ENCODE measurements at regions not wholly inside any gene's neighbourhood (a gene's known extent, or its start where the extent isn't known, plus 50 kb on each side); places are given as distances from the start of the nearest gene placed in this dataset.

GRCh38 chr10:111208951-111209350 is 132.1 kb downstream of the ADRA2A start:
- no peak overlapping the region for H3K4me3 Mint-ChIP-seq
- H3K4me1 Mint-ChIP-seq = no peaks in the 10 kb centered on the region
- H3K4me3 ChIP-seq (ENCODE audit: low read length) = no peak overlapping the region
- no peak overlapping the region for H3K27ac ChIP-seq (ENCODE audit: low read depth, low read length)
- no peaks in the 10 kb centered on the region for H3K9me3 Mint-ChIP-seq
- intact Hi-C loops (cut with micrococcal nuclease) = loop anchor here in 1 of 2 donors (10.0 kb wide), 1 partner anchor 594 kb away; no protein-coding TSS in a partner anchor
- no peak for ATAC-seq
- H3K27me3 ChIP-seq (ENCODE audit: control insufficient read depth in 2 of 2, insufficient read depth in 2 of 2, low read length in 2 of 2) = no peaks in the 10 kb centered on the region
- no peaks in the 10 kb centered on the region for H3K4me1 ChIP-seq (ENCODE audit: control insufficient read depth in 2 of 2, insufficient read depth in 2 of 2, low read length in 2 of 2)
- H3K27me3 Mint-ChIP-seq = peaks cover 0 to 16% (median 11%) of the 10 kb centered on the region in 5 donors
- ChIA-PET POLR2A (no interaction called here), CTCF (no interaction called here)
- no peak for DNase-seq
- H3K9me3 ChIP-seq (ENCODE audit: control insufficient read depth in 2 of 3, low read length in 3 of 3) = no peaks in the 10 kb centered on the region
- H3K27ac Mint-ChIP-seq = no peak overlapping the region
- H3K36me3 Mint-ChIP-seq = no peaks in the 10 kb centered on the region
- no peaks in the 10 kb centered on the region for H3K36me3 ChIP-seq (ENCODE audit: control insufficient read depth in 2 of 3, insufficient read depth in 3 of 3, low read length in 3 of 3)

GRCh38 chr10:111209692-111210091 is 132.9 kb downstream of the ADRA2A start:
- H3K27me3 ChIP-seq (ENCODE audit: control insufficient read depth in 2 of 2, insufficient read depth in 2 of 2, low read length in 2 of 2) = no peaks in the 10 kb centered on the region
- H3K4me1 ChIP-seq (ENCODE audit: control insufficient read depth in 2 of 2, insufficient read depth in 2 of 2, low read length in 2 of 2) = no peaks in the 10 kb centered on the region
- Mint-ChIP-seq H3K9me3 (no peaks in the 10 kb centered on the region), H3K36me3 (no peaks in the 10 kb centered on the region), H3K27me3 (peaks cover 0 to 15% (median 11%) of the 10 kb centered on the region in 5 donors), H3K4me3 (no peak overlapping the region), H3K27ac (no peak overlapping the region), H3K4me1 (no peaks in the 10 kb centered on the region)
- H3K27ac ChIP-seq (ENCODE audit: low read depth, low read length) = no peak overlapping the region
- H3K9me3 ChIP-seq (ENCODE audit: control insufficient read depth in 2 of 3, low read length in 3 of 3) = no peaks in the 10 kb centered on the region
- ChIA-PET CTCF (no interaction called here), POLR2A (no interaction called here)
- no peaks in the 10 kb centered on the region for H3K36me3 ChIP-seq (ENCODE audit: control insufficient read depth in 2 of 3, insufficient read depth in 3 of 3, low read length in 3 of 3)
- ATAC-seq = no peak
- intact Hi-C loops (cut with micrococcal nuclease) = loop anchor here in 1 of 2 donors (10.0 kb wide), 1 partner anchor 595 kb away; no protein-coding TSS in a partner anchor
- H3K4me3 ChIP-seq (ENCODE audit: low read length) = no peak overlapping the region
- no peak for DNase-seq

- Histone ChIP-seq H3K27ac (ENCODE audit: low read depth, low read length) (no peak overlapping the region), H3K36me3 (ENCODE audit: control insufficient read depth in 2 of 3, insufficient read depth in 3 of 3, low read length in 3 of 3) (no peaks in the 10 kb centered on the region), H3K9me3 (ENCODE audit: control insufficient read depth in 2 of 3, low read length in 3 of 3) (no peaks in the 10 kb centered on the region), H3K4me3 (ENCODE audit: low read length) (no peak overlapping the region), H3K4me1 (ENCODE audit: control insufficient read depth in 2 of 2, insufficient read depth in 2 of 2, low read length in 2 of 2) (no peaks in the 10 kb centered on the region), H3K27me3 (ENCODE audit: control insufficient read depth in 2 of 2, insufficient read depth in 2 of 2, low read length in 2 of 2) (no peaks in the 10 kb centered on the region)
- no peak overlapping the region for H3K4me3 Mint-ChIP-seq
- no peaks in the 10 kb centered on the region for H3K4me1 Mint-ChIP-seq
- H3K27me3 Mint-ChIP-seq = peaks cover 0 to 16% (median 12%) of the 10 kb centered on the region in 5 donors
- H3K9me3 Mint-ChIP-seq = peaks cover 0 to 5% (median 2%) of the 10 kb centered on the region in 11 donors
- intact Hi-C loops (cut with micrococcal nuclease) = no loop called here
- DNase-seq = no peak
- H3K27ac Mint-ChIP-seq = no peak overlapping the region
- ChIA-PET POLR2A (interaction anchor here (0.7 kb wide), 1 partner anchor 150 kb away, joined by 3 read pairs; no protein-coding TSS in a partner anchor), CTCF (no interaction called here)
- no peaks in the 10 kb centered on the region for H3K36me3 Mint-ChIP-seq
- no peak for ATAC-seq
Measured at GRCh38 chr10:111211241-111211640, 134.4 kb downstream of the ADRA2A start.

GRCh38 chr10:111211706-111212105 is 134.9 kb downstream of the ADRA2A start:
- H3K4me1 ChIP-seq (ENCODE audit: control insufficient read depth in 2 of 2, insufficient read depth in 2 of 2, low read length in 2 of 2) = no peaks in the 10 kb centered on the region
- Mint-ChIP-seq H3K9me3 (peaks cover 0 to 5% (median 2%) of the 10 kb centered on the region in 11 donors), H3K36me3 (no peaks in the 10 kb centered on the region), H3K27me3 (peaks cover 0 to 15% (median 14%) of the 10 kb centered on the region in 5 donors), H3K4me1 (no peaks in the 10 kb centered on the region), H3K27ac (no peak overlapping the region), H3K4me3 (no peak overlapping the region)
- CTCF ChIA-PET = no interaction called here
- no peak for DNase-seq
- intact Hi-C loops (cut with micrococcal nuclease) = no loop called here
- H3K4me3 ChIP-seq (ENCODE audit: low read length) = no peak overlapping the region
- POLR2A ChIA-PET = no interaction called here
- H3K27ac ChIP-seq (ENCODE audit: low read depth, low read length) = no peak overlapping the region
- no peaks in the 10 kb centered on the region for H3K27me3 ChIP-seq (ENCODE audit: control insufficient read depth in 2 of 2, insufficient read depth in 2 of 2, low read length in 2 of 2)
- ATAC-seq = no peak
- H3K36me3 ChIP-seq (ENCODE audit: control insufficient read depth in 2 of 3, insufficient read depth in 3 of 3, low read length in 3 of 3) = no peaks in the 10 kb centered on the region
- no peaks in the 10 kb centered on the region for H3K9me3 ChIP-seq (ENCODE audit: control insufficient read depth in 2 of 3, low read length in 3 of 3)

- Histone ChIP-seq H3K4me3 (ENCODE audit: low read length) (no peak overlapping the region), H3K9me3 (ENCODE audit: control insufficient read depth in 2 of 3, low read length in 3 of 3) (peaks cover 0 to 6% (median 0%) of the 10 kb centered on the region in 3 experiments), H3K4me1 (ENCODE audit: control insufficient read depth in 2 of 2, insufficient read depth in 2 of 2, low read length in 2 of 2) (no peaks in the 10 kb centered on the region), H3K36me3 (ENCODE audit: control insufficient read depth in 2 of 3, insufficient read depth in 3 of 3, low read length in 3 of 3) (no peaks in the 10 kb centered on the region), H3K27me3 (ENCODE audit: control insufficient read depth in 2 of 2, insufficient read depth in 2 of 2, low read length in 2 of 2) (no peaks in the 10 kb centered on the region), H3K27ac (ENCODE audit: low read depth, low read length) (no peak overlapping the region)
- CTCF ChIA-PET = no interaction called here
- Mint-ChIP-seq H3K9me3 (peaks cover 0 to 9% (median 4%) of the 10 kb centered on the region in 11 donors), H3K4me3 (no peak overlapping the region), H3K27ac (no peak overlapping the region), H3K27me3 (peaks cover 29 to 81% (median 74%) of the 10 kb centered on the region in 5 donors), H3K36me3 (peaks cover 0 to 5% (median 0%) of the 10 kb centered on the region in 5 donors), H3K4me1 (no peaks in the 10 kb centered on the region)
- DNase-seq (no peak), ATAC-seq (no peak)
- intact Hi-C loops (cut with micrococcal nuclease) = no loop called here
- POLR2A ChIA-PET = no interaction called here
Measured at GRCh38 chr10:111221682-111222480, 145.1 kb downstream of the ADRA2A start.

GRCh38 chr10:111222961-111223360 is 146.1 kb downstream of the ADRA2A start:
- POLR2A ChIA-PET = no interaction called here
- no peaks in the 10 kb centered on the region for H3K4me1 ChIP-seq (ENCODE audit: control insufficient read depth in 2 of 2, insufficient read depth in 2 of 2, low read length in 2 of 2)
- H3K9me3 ChIP-seq (ENCODE audit: control insufficient read depth in 2 of 3, low read length in 3 of 3) = peaks cover 0 to 6% (median 0%) of the 10 kb centered on the region in 3 experiments
- Mint-ChIP-seq H3K27ac (no peak overlapping the region), H3K36me3 (peaks cover 0 to 5% (median 0%) of the 10 kb centered on the region in 5 donors), H3K9me3 (peaks cover 0 to 9% (median 4%) of the 10 kb centered on the region in 11 donors), H3K27me3 (peaks cover 26 to 82% (median 79%) of the 10 kb centered on the region in 5 donors), H3K4me3 (no peak overlapping the region), H3K4me1 (no peaks in the 10 kb centered on the region)
- no peaks in the 10 kb centered on the region for H3K36me3 ChIP-seq (ENCODE audit: control insufficient read depth in 2 of 3, insufficient read depth in 3 of 3, low read length in 3 of 3)
- intact Hi-C loops (cut with micrococcal nuclease) = no loop called here
- no peaks in the 10 kb centered on the region for H3K27me3 ChIP-seq (ENCODE audit: control insufficient read depth in 2 of 2, insufficient read depth in 2 of 2, low read length in 2 of 2)
- no peak for ATAC-seq
- H3K4me3 ChIP-seq (ENCODE audit: low read length) = no peak overlapping the region
- no peak for DNase-seq
- H3K27ac ChIP-seq (ENCODE audit: low read depth, low read length) = no peak overlapping the region
- CTCF ChIA-PET = no interaction called here

- ATAC-seq (no peak), DNase-seq (no peak)
- Mint-ChIP-seq H3K27ac (no peak overlapping the region), H3K4me1 (no peaks in the 10 kb centered on the region), H3K36me3 (no peaks in the 10 kb centered on the region), H3K9me3 (peaks cover 0 to 10% (median 4%) of the 10 kb centered on the region in 11 donors), H3K4me3 (no peak overlapping the region), H3K27me3 (peaks cover 0 to 50% (median 41%) of the 10 kb centered on the region in 5 donors)
- H3K36me3 ChIP-seq (ENCODE audit: control insufficient read depth in 2 of 3, insufficient read depth in 3 of 3, low read length in 3 of 3) = no peaks in the 10 kb centered on the region
- H3K27ac ChIP-seq (ENCODE audit: low read depth, low read length) = no peak overlapping the region
- H3K9me3 ChIP-seq (ENCODE audit: control insufficient read depth in 2 of 3, low read length in 3 of 3) = no peaks in the 10 kb centered on the region
- CTCF ChIA-PET = no interaction called here
- H3K4me3 ChIP-seq (ENCODE audit: low read length) = no peak overlapping the region
- intact Hi-C loops (cut with micrococcal nuclease) = no loop called here
- POLR2A ChIA-PET = no interaction called here
- no peaks in the 10 kb centered on the region for H3K27me3 ChIP-seq (ENCODE audit: control insufficient read depth in 2 of 2, insufficient read depth in 2 of 2, low read length in 2 of 2)
- H3K4me1 ChIP-seq (ENCODE audit: control insufficient read depth in 2 of 2, insufficient read depth in 2 of 2, low read length in 2 of 2) = no peaks in the 10 kb centered on the region
Measured at GRCh38 chr10:111231779-111232178, 154.9 kb downstream of the ADRA2A start.

All from naive thymus-derived CD4-positive, alpha-beta T cell (primary cell).